AG04450 (cell line): ENCODE measurements at regions not wholly inside any gene's neighbourhood (a gene's known extent, or its start where the extent isn't known, plus 50 kb on each side); places are given as distances from the start of the nearest gene placed in this dataset.
"Not testable (repeated sequence)": the region's sequence is repeated elsewhere in the genome, so short reads cannot be mapped to it uniquely, and the experiment has no call there.

Experiments used
- CTCF ChIA-PET: fragments of 300-600, 350-600 bp; formaldehyde crosslinking; extraction: SDS; loops from one replicate; lab custom pipeline; 2022; ENCODE audit warnings: antibody characterized with exemption, inconsistent platforms; lab: Charles Lee
- POLR2A ChIA-PET: fragments of 350-600 bp; formaldehyde crosslinking; extraction: SDS; loops from one replicate; lab custom pipeline; 2021; ENCODE audit warnings: antibody characterized with exemption, inconsistent platforms; lab: Yijun Ruan, JAX
- DNase-seq: peaks from one replicate; pipeline ENCODE4 v3.0.0-alpha.2; 2011; ENCODE audit warnings: low read depth, low spot score
- H3K27ac ChIP-seq: one replicate; pipeline ENCODE4 v1.5.1; 2012; ENCODE audit warnings: low read depth, low read length, control low read depth
- H3K27me3 ChIP-seq: one replicate; pipeline ENCODE4 v1.6.0; 2012; ENCODE audit warnings: low read length; ENCODE audit not compliant: control insufficient read depth, insufficient read depth
- H3K4me3 ChIP-seq: 2 replicates; pipeline ENCODE4 v1.5.1; 2011; ENCODE audit warnings: mild to moderate bottlenecking, low read depth, low read length, control low read depth
- H3K9me3 ChIP-seq: 2 replicates; pipeline ENCODE4 v1.5.1; 2012; ENCODE audit warnings: low read length; ENCODE audit not compliant: control insufficient read depth, insufficient read depth
- TF ChIP-seq, protein P1 (sequence below): IDR thresholded peaks from 2 replicates; pipeline ENCODE4 v1.5.1; 2011; ENCODE audit warnings: low read depth, low read length, control low read depth, inconsistent platforms

DNA sequence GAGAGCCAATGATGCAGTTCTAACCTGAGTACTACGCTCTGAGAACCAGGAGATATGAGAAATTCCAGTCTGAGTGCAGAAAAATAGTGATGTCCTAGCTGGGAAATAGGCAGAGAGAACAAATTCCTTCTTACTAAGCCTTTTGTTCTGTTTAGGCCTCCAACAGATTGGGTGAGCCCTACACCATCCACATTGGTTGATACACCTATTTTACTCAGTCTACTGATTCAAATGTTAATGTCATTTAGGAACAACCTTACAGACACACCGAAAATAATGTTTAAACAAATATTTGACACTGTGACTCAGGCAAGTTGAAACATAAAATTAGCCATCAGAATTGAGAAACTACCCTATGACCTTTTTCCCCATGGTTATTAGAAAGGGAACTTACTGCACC is 333.9 kb upstream of the IZUMO3 start:
- CTCF ChIA-PET = no interaction called here
- Histone ChIP-seq H3K4me3 (no peak overlapping the region), H3K9me3 (no peaks in the 10 kb centered on the region; the same call in 1 of the 2 replicates), H3K27ac (no peak overlapping the region), H3K27me3 (no peaks in the 10 kb centered on the region)
- POLR2A ChIA-PET = no interaction called here
- DNase-seq = no peak
- TF ChIP-seq, protein P1, sequence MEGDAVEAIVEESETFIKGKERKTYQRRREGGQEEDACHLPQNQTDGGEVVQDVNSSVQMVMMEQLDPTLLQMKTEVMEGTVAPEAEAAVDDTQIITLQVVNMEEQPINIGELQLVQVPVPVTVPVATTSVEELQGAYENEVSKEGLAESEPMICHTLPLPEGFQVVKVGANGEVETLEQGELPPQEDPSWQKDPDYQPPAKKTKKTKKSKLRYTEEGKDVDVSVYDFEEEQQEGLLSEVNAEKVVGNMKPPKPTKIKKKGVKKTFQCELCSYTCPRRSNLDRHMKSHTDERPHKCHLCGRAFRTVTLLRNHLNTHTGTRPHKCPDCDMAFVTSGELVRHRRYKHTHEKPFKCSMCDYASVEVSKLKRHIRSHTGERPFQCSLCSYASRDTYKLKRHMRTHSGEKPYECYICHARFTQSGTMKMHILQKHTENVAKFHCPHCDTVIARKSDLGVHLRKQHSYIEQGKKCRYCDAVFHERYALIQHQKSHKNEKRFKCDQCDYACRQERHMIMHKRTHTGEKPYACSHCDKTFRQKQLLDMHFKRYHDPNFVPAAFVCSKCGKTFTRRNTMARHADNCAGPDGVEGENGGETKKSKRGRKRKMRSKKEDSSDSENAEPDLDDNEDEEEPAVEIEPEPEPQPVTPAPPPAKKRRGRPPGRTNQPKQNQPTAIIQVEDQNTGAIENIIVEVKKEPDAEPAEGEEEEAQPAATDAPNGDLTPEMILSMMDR = no peak

DNA sequence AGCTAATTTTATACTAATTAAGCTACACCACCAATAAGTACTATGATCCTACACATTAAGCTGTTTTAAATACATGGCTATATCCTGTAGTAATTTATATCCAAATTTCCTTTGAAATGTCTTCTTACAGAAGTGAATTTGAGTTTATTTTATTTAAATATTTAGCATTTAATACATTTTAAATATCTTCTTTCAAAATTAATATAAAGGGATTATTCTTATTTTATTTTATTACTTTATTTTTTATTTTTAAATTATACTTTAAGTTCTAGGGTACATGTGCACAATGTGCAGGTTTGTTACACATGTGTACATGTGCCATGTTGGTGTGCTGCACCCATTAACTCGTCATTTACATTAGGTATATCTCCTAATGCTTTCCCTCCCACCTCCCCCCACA is 310.9 kb upstream of the IZUMO3 start:
- H3K27ac ChIP-seq, DNase-seq, H3K27me3 ChIP-seq, H3K9me3 ChIP-seq, H3K4me3 ChIP-seq, CTCF ChIA-PET, POLR2A ChIA-PET: not testable (repeated sequence)

DNA sequence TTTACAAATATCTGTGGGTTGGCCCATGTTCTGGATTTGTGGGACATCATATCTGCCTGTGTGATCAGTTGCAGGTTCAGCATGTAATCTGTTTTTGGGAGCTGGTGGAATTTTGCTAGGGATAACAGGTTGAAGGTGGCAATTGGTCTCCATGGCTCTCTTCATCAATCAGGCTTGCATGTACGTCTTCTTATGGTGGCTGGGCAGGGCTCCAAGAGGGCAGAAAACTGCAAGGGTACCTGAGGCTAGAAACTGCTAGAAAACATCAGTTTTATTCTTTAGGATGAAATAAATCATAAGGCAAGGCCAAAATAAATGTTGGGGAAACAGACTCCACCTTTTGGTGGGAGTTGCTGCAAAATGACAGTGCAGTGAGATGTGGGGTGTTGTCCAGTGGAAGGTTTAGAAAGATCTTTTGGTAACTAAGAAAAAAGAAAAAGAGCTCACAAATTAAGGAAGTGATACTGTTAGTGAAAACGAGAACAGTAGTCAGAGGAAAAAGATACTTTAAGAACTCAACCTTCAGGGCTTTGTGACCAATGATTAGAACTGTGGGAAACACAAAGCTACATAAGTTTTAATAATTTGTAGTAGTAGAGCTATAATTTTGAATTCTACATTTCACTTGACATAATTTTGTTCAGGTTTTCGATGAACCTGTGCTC is 300.7 kb upstream of the IZUMO3 start:
- H3K9me3 ChIP-seq = peaks cover 8% of the 10 kb centered on the region
- CTCF ChIA-PET = interaction anchor here (0.6 kb wide), 1 partner anchor 1355 kb away, joined by 3 read pairs; no protein-coding TSS in a partner anchor
- H3K27ac ChIP-seq = no peak overlapping the region
- no peak overlapping the region for H3K4me3 ChIP-seq
- TF ChIP-seq, protein P1 = no peak
- DNase-seq = no peak
- no peaks in the 10 kb centered on the region for H3K27me3 ChIP-seq
- POLR2A ChIA-PET = no interaction called here

DNA sequence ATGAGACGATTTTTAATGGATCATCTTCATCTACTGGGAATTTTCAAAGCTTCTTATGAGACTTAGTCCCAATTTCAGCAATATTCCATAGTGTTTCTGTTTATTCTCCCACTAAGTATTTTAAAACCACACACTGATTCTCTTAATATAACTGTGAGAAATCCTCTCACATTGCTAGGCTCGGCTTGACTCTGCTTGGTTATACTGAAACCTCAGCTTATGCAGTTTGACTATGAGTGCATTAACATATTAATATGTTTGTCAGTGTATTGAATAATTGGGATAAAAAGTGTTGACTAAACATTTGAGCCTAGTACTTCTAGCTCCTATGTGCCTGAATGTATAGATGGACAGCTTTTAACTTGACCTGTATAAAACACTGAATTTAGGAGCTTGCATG is 298.5 kb upstream of the IZUMO3 start:
- Histone ChIP-seq H3K4me3 (no peak overlapping the region), H3K9me3 (peaks cover 8% of the 10 kb centered on the region), H3K27me3 (no peaks in the 10 kb centered on the region), H3K27ac (no peak overlapping the region)
- ChIA-PET CTCF (no interaction called here), POLR2A (no interaction called here)
- no peak for DNase-seq
- TF ChIP-seq, protein P1 = no peak

DNA sequence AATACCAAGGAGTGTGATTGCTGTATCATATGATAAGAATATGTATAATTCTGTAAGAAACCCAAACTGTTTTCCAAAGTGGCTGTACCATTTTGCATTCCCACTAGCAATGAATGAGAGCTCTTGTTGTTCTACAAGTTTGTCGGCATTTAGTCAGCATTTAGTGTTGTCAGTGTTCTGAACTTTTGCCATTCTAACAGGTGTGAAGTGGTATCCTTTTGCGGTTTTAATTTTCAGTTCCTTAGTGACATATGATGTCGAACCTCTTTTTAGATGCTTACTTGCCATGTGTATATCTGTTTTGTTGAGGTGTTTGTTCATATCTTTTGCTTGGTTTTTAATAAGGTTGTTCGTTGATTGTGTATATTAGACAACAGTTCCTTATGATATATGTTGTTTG is 296.3 kb upstream of the IZUMO3 start:
- Histone ChIP-seq H3K27me3 (no peaks in the 10 kb centered on the region), H3K27ac (no peak overlapping the region), H3K9me3 (peaks cover 8% of the 10 kb centered on the region), H3K4me3 (no peak overlapping the region)
- TF ChIP-seq, protein P1 = no peak
- POLR2A ChIA-PET = no interaction called here
- CTCF ChIA-PET = no interaction called here
- no peak for DNase-seq
